Small intestine (tissue), 7 donors: ENCODE measurements at regions not wholly inside any gene's neighbourhood (a gene's known extent, or its start where the extent isn't known, plus 50 kb on each side); places are given as distances from the start of the nearest gene placed in this dataset.

Source experiments
- DNase-seq, 2 donors: peaks; one replicate each; pipeline versions ENCODE4 v3.0.0 to v3.0.0-alpha.2; 2013
- FAIRE-seq: peaks from 2 replicates; lab custom pipeline; 2012; peaks lifted over from hg19 to GRCh38; lab: Jason Lieb, UNC
- H3K27ac ChIP-seq, 3 donors: one replicate each; pipeline ENCODE4 v1.5.1; 2013; ENCODE audit warnings: low read length in 2 of 3, mild to moderate bottlenecking in 2 of 3, control low read depth in 1 of 3, inconsistent platforms in 1 of 3, low read depth in 1 of 3, moderate library complexity in 1 of 3
- H3K27me3 ChIP-seq, 3 donors: one replicate each; pipeline ENCODE4 v1.6.1; 2013; ENCODE audit warnings: low read length in 3 of 3, inconsistent platforms in 1 of 3; ENCODE audit not compliant: control insufficient read depth in 3 of 3, insufficient read depth in 3 of 3
- H3K36me3 ChIP-seq, 3 donors: one replicate each; pipeline ENCODE4 v1.6.1; 2013; ENCODE audit warnings: low read length in 3 of 3, inconsistent platforms in 1 of 3, low read depth in 1 of 3, mild to moderate bottlenecking in 1 of 3, moderate library complexity in 1 of 3; ENCODE audit not compliant: control insufficient read depth in 3 of 3, insufficient read depth in 2 of 3
- H3K4me1 ChIP-seq, 3 donors: one replicate each; pipeline ENCODE4 v1.6.1; 2013; ENCODE audit warnings: low read length in 2 of 3, inconsistent platforms in 1 of 3, low read depth in 1 of 3, mild to moderate bottlenecking in 1 of 3, moderate library complexity in 1 of 3; ENCODE audit not compliant: control insufficient read depth in 3 of 3, insufficient read depth in 2 of 3
- H3K4me3 ChIP-seq, 3 donors: one replicate each; pipeline ENCODE4 v1.5.1; 2013; ENCODE audit warnings: low read length in 3 of 3, control low read depth in 1 of 3, inconsistent platforms in 1 of 3, low read depth in 1 of 3, mild to moderate bottlenecking in 1 of 3, moderate library complexity in 1 of 3
- H3K9me3 ChIP-seq, 2 donors: one replicate each; pipeline ENCODE4 v1.6.1; 2013; ENCODE audit warnings: low read depth in 1 of 2, low read length in 1 of 2; ENCODE audit not compliant: control insufficient read depth in 2 of 2, insufficient read depth in 1 of 2
- WGBS, 3 donors: extraction: QIAGEN DNeasy Blood & Tissue Kit; methylation state at CpG; one replicate each; pipeline ENCODE4 v1.1.7; 2013; 5-methylcytosine and 5-hydroxymethylcytosine counted together
- donor health status: healthy with polysubstance abuse.
- donor health status: control.
- donor health status: control.
- donor health status: Bipolar disorder and iron deficiency.
- donor health status: healthy.

DNA sequence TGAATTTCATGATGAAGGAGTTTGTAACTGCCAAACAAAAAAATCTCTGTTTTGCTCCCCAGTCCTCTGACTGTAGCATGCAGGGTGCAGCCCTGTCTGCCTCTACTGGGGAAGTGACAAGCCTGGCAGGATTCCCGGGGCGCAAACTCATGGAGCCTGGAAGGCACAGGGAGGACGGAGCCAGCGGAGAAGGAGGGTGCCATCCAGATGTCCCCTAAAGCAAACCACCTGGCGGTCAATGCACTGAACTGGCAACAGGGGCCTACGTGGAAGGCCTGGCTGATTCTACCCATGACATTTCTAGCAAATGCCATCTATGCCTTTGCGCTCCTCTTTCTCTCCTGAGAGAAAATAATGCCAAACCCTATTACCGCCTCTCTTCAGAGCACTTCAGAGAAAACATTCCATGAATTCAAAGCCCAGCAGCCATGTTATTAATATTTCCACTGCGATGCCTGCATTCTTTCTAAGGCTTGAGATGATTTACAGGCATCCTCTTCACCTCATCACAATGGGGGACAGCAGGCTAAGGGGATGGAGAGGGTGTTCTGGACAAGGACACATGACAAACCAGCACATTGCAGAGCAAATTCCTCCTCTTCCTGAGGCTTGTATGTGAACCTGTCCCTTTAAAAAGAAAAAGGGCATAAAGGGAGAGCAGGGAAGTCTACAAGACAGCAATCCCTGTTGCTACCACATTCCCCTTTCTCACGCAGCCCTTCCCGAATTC, 329.3 kb upstream of the NOCT start:
- no peak for DNase-seq
- no peak overlapping the region for H3K4me3 ChIP-seq
- FAIRE-seq, result no peak
- no peak overlapping the region for H3K27ac ChIP-seq
- 82 to 85% (median 84%) methylated on average over 11 of the region's 11 CpGs for WGBS, 3 donors
- H3K27me3 ChIP-seq, result peaks cover 0 to 4% (median 0%) of the 10 kb centered on the region in 3 donors
- H3K4me1 ChIP-seq, result no peaks in the 10 kb centered on the region
- no peaks in the 10 kb centered on the region for H3K36me3 ChIP-seq
- no peaks in the 10 kb centered on the region for H3K9me3 ChIP-seq

DNA sequence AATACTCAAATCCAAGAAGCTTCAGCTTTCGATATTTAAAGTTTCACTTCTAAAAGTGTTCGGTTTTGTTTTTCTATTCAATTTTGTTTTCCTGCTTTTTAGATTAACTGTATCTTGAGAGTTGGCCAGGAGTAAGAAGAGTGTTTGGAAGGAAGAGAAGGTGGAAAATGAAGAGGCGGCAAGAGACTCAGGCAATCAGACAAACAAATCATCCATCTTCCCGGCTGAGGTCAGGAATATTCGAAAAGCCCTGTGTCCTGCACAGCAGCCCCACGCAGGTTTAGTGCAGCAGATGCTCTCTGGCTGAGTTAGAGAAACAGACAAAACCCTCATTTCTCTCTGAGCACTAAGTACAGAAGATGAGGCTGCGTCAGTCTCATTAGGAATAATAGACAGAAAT, 330.3 kb upstream of the NOCT start:
- Histone ChIP-seq H3K4me3 (no peak overlapping the region), H3K9me3 (no peaks in the 10 kb centered on the region), H3K36me3 (no peaks in the 10 kb centered on the region), H3K4me1 (no peaks in the 10 kb centered on the region), H3K27ac (no peak overlapping the region), H3K27me3 (peaks cover 0 to 4% (median 0%) of the 10 kb centered on the region in 3 donors)
- DNase-seq (no peak), FAIRE-seq (no peak)
- WGBS, 3 donors, result 73 to 84% (median 82%) methylated on average over 7 of the region's 7 CpGs

DNA sequence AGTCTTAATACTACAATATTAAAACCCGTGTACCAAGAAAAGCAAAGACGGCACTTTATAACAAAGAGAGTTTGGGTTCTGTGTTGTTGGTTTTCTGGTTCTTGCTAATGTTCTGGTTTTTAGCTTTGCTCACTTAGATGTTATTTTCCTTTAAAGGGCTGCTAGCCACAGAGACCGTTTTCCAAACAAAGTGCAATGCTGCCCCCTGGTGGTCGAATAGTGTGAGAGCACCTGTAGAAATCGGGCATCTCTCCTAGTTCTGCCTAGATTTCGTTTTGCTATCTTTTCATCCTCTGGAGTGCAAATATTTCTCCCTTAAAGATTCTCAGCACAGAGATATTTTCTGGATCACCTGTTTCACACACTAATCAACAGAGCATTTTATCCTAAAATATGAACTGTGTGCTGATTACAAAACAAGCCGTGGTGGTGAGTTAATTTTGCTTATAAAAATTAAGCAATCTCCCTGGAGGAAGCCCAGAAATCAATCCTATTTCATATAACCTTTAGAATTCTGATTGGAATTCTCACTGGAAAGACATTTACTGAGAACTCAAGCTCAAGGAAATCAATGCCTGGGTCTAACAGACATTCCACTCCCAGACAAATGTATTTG, 334.5 kb upstream of the NOCT start:
- Histone ChIP-seq H3K36me3 (no peaks in the 10 kb centered on the region), H3K27ac (no peak overlapping the region), H3K27me3 (peaks cover 0 to 4% (median 0%) of the 10 kb centered on the region in 3 donors), H3K9me3 (no peaks in the 10 kb centered on the region), H3K4me3 (no peak overlapping the region), H3K4me1 (no peaks in the 10 kb centered on the region)
- FAIRE-seq (no peak), DNase-seq (peak; percentile 69 to 78)
- 7 to 15% (median 14%) methylated on average over 7 of the region's 7 CpGs for WGBS, 3 donors

DNA sequence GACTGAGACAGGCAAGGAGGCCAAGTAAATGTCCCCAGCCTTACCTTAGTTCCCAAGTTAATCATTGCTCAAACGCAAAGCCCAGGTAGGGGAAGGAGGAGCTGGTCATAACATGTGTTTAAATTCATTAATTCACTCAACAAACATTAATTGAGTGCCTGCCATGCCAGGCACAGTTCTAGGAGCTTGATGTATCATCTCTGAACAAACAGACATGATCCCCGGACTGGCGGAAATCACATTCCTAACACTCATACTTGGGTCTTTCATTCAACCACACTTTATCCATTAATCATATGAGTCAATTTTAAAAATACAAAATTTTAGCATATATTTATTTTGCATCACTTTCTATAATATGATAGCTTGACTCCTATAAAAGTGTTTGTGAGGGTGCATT, 335.3 kb upstream of the NOCT start:
- H3K27me3 ChIP-seq, result peaks cover 0 to 4% (median 0%) of the 10 kb centered on the region in 3 donors
- no peak overlapping the region for H3K4me3 ChIP-seq
- WGBS, 3 donors, result 77 to 88% (median 79%) methylated on average over 3 of the region's 3 CpGs
- no peaks in the 10 kb centered on the region for H3K4me1 ChIP-seq
- no peak for DNase-seq
- no peak overlapping the region for H3K27ac ChIP-seq
- no peaks in the 10 kb centered on the region for H3K9me3 ChIP-seq
- FAIRE-seq, result no peak
- no peaks in the 10 kb centered on the region for H3K36me3 ChIP-seq

DNA sequence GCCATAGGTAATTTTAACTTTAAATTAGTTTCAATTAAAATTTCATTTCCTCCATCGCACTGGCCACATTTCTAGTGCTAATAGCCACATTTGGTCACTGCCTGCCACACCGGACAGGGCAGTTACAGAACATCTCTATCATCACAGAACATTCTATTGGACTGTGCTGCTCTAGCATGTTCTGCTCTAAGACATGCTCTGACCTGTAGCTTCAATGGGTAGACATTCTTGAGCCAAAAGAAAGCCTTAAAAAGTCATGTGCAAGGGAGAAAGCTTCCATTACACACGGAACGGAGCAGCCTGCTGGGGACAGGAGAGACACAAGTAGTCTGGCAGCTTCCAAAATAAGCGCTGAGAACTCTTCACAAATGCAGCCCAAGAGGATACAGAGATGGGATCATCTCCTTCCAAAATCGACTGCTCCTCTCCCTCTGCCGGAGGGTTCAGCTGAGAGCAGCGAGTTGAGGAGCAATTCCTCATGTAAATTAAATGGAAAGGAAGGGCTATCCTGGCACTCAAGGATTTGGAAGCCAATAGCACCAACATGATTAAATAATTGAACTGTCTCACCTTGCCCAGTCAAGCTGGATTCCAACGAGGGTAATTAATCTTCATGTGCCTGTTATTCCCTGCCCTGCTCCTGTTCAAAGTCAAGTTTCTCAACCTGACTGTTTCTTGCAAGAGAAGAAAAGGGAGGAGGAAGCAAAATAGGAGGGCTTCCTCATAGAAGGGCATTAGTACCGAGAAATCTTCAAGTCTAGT, 336.4 kb upstream of the NOCT start:
- Histone ChIP-seq H3K4me3 (no peak overlapping the region), H3K27me3 (peaks cover 0 to 4% (median 0%) of the 10 kb centered on the region in 3 donors), H3K27ac (no peak overlapping the region), H3K9me3 (no peaks in the 10 kb centered on the region), H3K4me1 (no peaks in the 10 kb centered on the region), H3K36me3 (no peaks in the 10 kb centered on the region)
- WGBS, 3 donors, result 71 to 84% (median 72%) methylated on average over 10 of the region's 10 CpGs
- DNase-seq, result peak; percentile 10 to 27
- FAIRE-seq, result no peak

DNA sequence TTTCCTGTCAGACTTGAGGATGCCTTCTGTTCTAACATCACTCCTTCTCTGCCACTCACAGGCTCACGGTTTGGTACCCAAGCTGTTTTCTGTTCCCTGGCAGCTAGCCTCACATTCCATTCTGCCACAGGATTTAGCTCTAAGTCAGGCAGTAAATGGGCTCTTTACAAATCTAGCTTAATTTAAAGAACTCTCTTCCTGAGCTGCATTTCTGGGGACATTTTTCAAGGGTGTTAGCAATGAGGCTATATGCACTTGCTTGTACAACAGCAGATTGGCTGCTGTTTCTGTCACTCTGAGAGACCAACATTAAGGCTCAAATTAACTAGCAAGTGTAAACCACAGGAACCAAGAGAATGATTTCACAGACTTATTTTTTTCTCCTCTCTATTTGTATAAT, 337.8 kb upstream of the NOCT start:
- DNase-seq, result no peak
- Histone ChIP-seq H3K9me3 (no peaks in the 10 kb centered on the region), H3K4me3 (no peak overlapping the region), H3K27ac (no peak overlapping the region), H3K27me3 (peaks cover 0 to 2% (median 0%) of the 10 kb centered on the region in 3 donors), H3K36me3 (no peaks in the 10 kb centered on the region), H3K4me1 (no peaks in the 10 kb centered on the region)
- WGBS, 3 donors, result 27 to 55% (median 37%) methylated on average over 1 of the region's 1 CpG
- FAIRE-seq, result no peak

DNA sequence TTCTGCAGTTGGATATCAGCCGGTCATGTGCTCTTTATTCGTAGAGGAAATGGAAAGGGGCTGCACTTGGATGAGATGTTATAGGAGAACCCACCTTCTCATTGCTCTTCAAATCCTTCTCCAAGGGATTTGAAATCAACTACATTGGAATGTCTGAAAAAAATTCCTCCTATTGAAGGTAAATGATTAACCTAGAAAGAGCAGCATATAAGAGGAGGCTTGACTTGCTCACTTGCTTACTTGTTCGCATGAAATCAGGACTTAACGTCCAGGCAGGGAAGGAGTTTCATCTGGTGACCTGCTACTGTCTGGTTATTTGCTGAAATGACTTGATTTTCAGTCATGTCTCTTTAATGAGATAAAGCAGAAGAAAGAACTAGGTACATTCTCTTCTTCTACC, 338.4 kb upstream of the NOCT start:
- WGBS, 3 donors, result 50 to 73% (median 57%) methylated on average over 4 of the region's 4 CpGs
- H3K27me3 ChIP-seq, result no peaks in the 10 kb centered on the region
- H3K4me3 ChIP-seq, result no peak overlapping the region
- H3K36me3 ChIP-seq, result no peaks in the 10 kb centered on the region
- no peak overlapping the region for H3K27ac ChIP-seq
- FAIRE-seq (no peak), DNase-seq (peak in 1 of 2 donors; percentile 27)
- no peaks in the 10 kb centered on the region for H3K9me3 ChIP-seq
- no peaks in the 10 kb centered on the region for H3K4me1 ChIP-seq

DNA sequence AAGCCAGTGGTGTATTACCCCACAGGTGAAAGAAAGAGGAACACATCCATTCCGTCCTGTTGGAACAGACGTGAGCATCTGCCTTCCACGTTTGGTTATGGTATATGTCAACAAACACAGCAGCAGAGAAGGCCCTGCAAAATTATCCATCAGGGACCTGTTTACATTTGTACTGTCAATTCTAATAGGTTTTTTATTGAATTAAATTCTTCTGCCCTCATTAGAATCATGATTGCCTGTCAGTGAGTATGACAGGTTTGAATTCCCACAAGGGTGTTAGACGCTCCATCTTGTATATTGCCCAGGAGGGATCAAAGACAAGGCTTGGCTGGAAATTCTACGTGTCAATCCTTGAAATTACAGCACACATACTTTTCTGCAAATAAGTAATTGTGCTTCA, 339.9 kb upstream of the NOCT start:
- no peaks in the 10 kb centered on the region for H3K36me3 ChIP-seq
- WGBS, 3 donors, result 82 to 84% (median 82%) methylated on average over 5 of the region's 5 CpGs
- H3K4me1 ChIP-seq, result no peaks in the 10 kb centered on the region
- no peak for DNase-seq
- H3K27me3 ChIP-seq, result peaks cover 0 to 3% (median 0%) of the 10 kb centered on the region in 3 donors
- H3K9me3 ChIP-seq, result no peaks in the 10 kb centered on the region
- H3K4me3 ChIP-seq, result no peak overlapping the region
- no peak overlapping the region for H3K27ac ChIP-seq
- no peak for FAIRE-seq
